Body of pancreas (tissue), 4 donors: ENCODE measurements at regions not wholly inside any gene's neighbourhood (a gene's known extent, or its start where the extent isn't known, plus 50 kb on each side); places are given as distances from the start of the nearest gene placed in this dataset.

ENCODE experiments used
- ATAC-seq: fragments of 150-250 bp; one replicate; pipeline ENCODE4 v1.9.1; 2016
- DNase-seq, 4 donors: peaks; one replicate each; pipeline ENCODE4 v3.0.0-alpha.2; 2019
- H3K27ac ChIP-seq, 4 donors: fragments of 200-600 bp; sonication (generic); 1 replicate in 3 of 4; 2 replicates in 1 of 4; pipeline versions ENCODE4 v1.5.1 to v1.6.1; 2016 to 2019; ENCODE audit warnings: mild to moderate bottlenecking in 1 of 4, mixed read lengths in 1 of 4, moderate library complexity in 1 of 4
- H3K27me3 ChIP-seq, 2 donors: fragments of 200-600 bp; sonication (generic); one replicate each; pipeline ENCODE4 v1.6.0; 2016; ENCODE audit warnings: mild to moderate bottlenecking in 1 of 2
- H3K36me3 ChIP-seq, 2 donors: fragments of 200-600 bp; sonication (generic); replicated peaks in 1 of 2; 2 replicates each; pipeline ENCODE4 v1.5.1; 2016; ENCODE audit warnings: low read depth in 2 of 2; ENCODE audit not compliant: insufficient read depth in 1 of 2
- H3K4me1 ChIP-seq: fragments of 200-600 bp; sonication (generic); one replicate; pipeline ENCODE4 v1.6.0; 2016
- H3K4me3 ChIP-seq, 2 donors: fragments of 200-600 bp; sonication (generic); 1 replicate in 1 of 2; 2 replicates in 1 of 2; pipeline ENCODE4 v1.5.1; 2016 to 2019
- H3K9me3 ChIP-seq, 3 donors: fragments of 200-600 bp; sonication (generic); 1 replicate in 2 of 3; 2 replicates in 1 of 3; pipeline ENCODE4 v1.5.1; 2016
- POLR2A ChIP-seq, 3 donors: fragments of 450-650 bp; IDR thresholded peaks; one replicate each; pipeline ENCODE4 v1.6.1; 2016; ENCODE audit warnings: antibody characterized with exemption in 3 of 3, mild to moderate bottlenecking in 2 of 3
- WGBS, 2 donors: methylation state at CpG; one replicate each; pipeline ENCODE4 v1.1.5; 2017; 5-methylcytosine and 5-hydroxymethylcytosine counted together
- intact Hi-C: fragments of 100-400 bp; cut with DNase I; formaldehyde crosslinking; loops from one replicate; pipeline ENCODE4 v1.15.1; 2023
- TF ChIP-seq, protein P1 (sequence below), 7 experiments: fragments of 450-650 bp in 4 of 7; fragments of 200-600 bp in 3 of 7; sonication (generic) in 3 of 7; IDR thresholded peaks; one replicate each; pipeline ENCODE4 v1.5.1; 2016 to 2019; ENCODE audit warnings: antibody characterized with exemption in 7 of 7

DNA sequence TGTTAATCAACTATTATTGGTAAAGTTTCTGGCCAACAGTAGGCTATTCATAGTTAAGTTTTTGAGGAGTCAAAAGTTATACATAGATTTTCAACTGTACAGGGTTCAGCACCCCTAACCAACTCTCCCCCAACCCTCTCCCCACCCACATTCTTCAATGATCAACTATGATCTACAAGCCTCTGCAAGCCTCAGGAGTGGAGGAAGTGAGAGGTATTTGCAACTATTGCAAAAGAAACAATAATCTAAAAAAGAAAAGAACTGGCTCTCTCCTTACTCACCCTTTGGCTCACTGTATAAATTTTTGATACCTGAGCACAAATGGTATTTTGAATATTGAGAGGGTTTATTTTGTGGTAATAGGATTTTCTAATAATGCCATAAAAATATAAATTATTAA, 179.8 kb downstream of the IPMK start:
- H3K4me1 ChIP-seq = no peaks in the 10 kb centered on the region
- H3K4me3 ChIP-seq = no peak overlapping the region
- ATAC-seq (no peak), DNase-seq (no peak)
- no peak for TF ChIP-seq POLR2A (IDR thresholded peaks at IDR 0.05)
- TF ChIP-seq, protein P1, sequence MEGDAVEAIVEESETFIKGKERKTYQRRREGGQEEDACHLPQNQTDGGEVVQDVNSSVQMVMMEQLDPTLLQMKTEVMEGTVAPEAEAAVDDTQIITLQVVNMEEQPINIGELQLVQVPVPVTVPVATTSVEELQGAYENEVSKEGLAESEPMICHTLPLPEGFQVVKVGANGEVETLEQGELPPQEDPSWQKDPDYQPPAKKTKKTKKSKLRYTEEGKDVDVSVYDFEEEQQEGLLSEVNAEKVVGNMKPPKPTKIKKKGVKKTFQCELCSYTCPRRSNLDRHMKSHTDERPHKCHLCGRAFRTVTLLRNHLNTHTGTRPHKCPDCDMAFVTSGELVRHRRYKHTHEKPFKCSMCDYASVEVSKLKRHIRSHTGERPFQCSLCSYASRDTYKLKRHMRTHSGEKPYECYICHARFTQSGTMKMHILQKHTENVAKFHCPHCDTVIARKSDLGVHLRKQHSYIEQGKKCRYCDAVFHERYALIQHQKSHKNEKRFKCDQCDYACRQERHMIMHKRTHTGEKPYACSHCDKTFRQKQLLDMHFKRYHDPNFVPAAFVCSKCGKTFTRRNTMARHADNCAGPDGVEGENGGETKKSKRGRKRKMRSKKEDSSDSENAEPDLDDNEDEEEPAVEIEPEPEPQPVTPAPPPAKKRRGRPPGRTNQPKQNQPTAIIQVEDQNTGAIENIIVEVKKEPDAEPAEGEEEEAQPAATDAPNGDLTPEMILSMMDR (IDR thresholded peaks at IDR 0.05) = no peak
- H3K9me3 ChIP-seq = no peaks in the 10 kb centered on the region
- no peak overlapping the region for H3K27ac ChIP-seq
- H3K36me3 ChIP-seq = no peaks in the 10 kb centered on the region
- no peaks in the 10 kb centered on the region for H3K27me3 ChIP-seq
- intact Hi-C loops = no loop called here

DNA sequence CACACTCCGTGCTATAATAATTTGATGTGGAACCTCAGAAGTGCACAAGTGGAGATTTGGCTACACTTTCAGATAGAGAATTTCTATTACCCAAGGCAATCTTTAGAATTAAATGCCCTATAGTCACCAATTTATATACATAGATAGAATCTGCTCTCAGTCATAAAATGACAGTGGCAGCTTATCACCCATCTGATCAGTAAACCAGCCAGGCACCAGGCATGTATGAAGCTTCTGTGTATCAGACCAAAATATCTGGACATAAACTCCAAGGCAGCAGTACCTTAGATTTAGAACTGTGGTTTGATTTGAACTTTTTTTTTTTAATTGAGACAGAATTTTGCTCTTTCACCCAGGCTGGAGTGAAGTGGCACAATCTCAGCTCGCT, 180.9 kb downstream of the IPMK start:
- Histone ChIP-seq H3K4me3 (no peak overlapping the region), H3K27me3 (no peaks in the 10 kb centered on the region), H3K36me3 (no peaks in the 10 kb centered on the region), H3K27ac (no peak overlapping the region), H3K4me1 (no peaks in the 10 kb centered on the region), H3K9me3 (no peaks in the 10 kb centered on the region)
- no peak for ATAC-seq
- DNase-seq = no peak
- WGBS, 2 donors = 95 to 98% methylated on average over 2 of the region's 2 CpGs
- no peak for TF ChIP-seq POLR2A (IDR thresholded peaks at IDR 0.05)
- TF ChIP-seq, protein P1 (IDR thresholded peaks at IDR 0.05) = no peak
- intact Hi-C loops = no loop called here

DNA sequence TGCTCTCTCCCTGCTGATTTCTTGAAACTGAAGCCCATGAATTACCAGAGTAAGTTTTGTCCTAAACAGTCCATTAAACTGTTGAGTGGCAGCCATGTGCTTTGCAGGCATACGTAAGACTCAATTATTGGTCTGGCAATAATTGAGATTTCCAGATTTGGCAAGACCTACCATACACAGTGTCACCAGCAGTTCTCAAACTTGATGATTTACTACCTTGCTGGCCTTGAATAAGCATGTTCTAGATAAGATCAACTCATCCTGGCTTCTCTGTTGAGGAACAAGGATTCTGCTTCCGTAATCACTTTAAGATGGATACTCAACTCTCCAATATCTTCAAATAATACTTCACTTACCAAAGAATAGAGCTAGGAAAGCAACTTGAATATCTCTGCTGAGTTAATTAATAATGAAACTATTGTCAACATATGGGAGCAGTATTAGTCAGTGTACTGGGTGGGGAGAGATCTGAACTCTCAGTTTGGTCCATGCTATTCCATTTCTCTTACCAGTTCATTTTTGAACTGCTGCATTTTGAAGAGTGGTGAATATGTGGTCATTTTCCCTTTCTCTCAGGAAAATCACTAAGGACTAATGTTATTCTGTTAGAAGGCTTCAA, 181.4 kb downstream of the IPMK start:
- 52 to 56% methylated on average over 2 of the region's 2 CpGs for WGBS, 2 donors

DNA sequence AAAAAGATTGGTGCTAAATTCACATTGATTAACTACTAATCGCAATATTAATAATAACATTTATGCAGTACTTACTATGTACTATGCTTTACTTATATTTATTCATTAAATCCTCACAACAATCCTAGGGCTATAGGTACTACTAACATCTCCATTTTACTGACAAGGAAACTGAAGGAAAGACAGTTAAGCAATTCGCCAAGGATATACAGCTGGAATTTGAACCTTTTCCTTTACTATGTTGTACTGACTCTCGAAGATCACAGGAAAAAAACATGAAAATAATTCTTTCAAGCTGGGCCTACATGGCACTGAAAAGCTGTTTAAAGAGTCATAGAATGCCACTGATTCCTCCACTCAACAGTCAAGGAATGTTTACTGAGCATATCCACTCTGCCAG, 185.4 kb downstream of the IPMK start:
- Histone ChIP-seq H3K9me3 (no peaks in the 10 kb centered on the region), H3K27me3 (no peaks in the 10 kb centered on the region), H3K4me3 (no peak overlapping the region), H3K4me1 (no peaks in the 10 kb centered on the region), H3K36me3 (no peaks in the 10 kb centered on the region), H3K27ac (no peak overlapping the region)
- TF ChIP-seq POLR2A (IDR thresholded peaks at IDR 0.05) = no peak
- TF ChIP-seq, protein P1 (IDR thresholded peaks at IDR 0.05) = no peak
- DNase-seq (no peak), ATAC-seq (no peak)
- 74 to 82% methylated on average over 3 of the region's 3 CpGs for WGBS, 2 donors
- intact Hi-C loops = no loop called here

More for the DNA sequence above, 181.4 kb downstream of the IPMK start:
- Histone ChIP-seq H3K27ac (no peak overlapping the region), H3K4me1 (no peaks in the 10 kb centered on the region), H3K36me3 (no peaks in the 10 kb centered on the region), H3K27me3 (no peaks in the 10 kb centered on the region), H3K9me3 (no peaks in the 10 kb centered on the region), H3K4me3 (no peak overlapping the region)
- no peak for DNase-seq
- no peak for ATAC-seq
- intact Hi-C loops = no loop called here
- TF ChIP-seq, protein P1 (IDR thresholded peaks at IDR 0.05) = no peak
- TF ChIP-seq POLR2A (IDR thresholded peaks at IDR 0.05) = no peak

DNA sequence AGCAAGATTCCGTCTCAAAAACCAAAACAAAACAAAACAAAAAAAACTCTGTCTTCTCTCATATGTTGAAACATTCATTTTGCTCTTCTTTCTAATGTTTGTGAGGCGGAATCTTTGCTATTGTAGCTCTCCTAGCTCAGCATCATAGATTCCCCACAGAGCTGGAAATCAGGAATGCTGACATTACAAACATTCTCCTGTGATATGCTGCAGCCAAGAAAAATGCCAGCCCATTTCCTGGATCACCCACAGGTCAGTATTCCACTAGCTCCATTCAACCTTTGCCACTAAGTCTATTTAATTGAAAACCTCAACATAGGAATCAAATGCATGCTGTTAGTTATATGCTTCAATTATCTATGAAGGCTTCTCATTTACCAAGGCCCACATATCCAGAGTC, 186.3 kb downstream of the IPMK start:
- no peak for ATAC-seq
- H3K27ac ChIP-seq = no peak overlapping the region
- no peaks in the 10 kb centered on the region for H3K9me3 ChIP-seq
- no peaks in the 10 kb centered on the region for H3K27me3 ChIP-seq
- intact Hi-C loops = no loop called here
- no peak overlapping the region for H3K4me3 ChIP-seq
- TF ChIP-seq, protein P1 (IDR thresholded peaks at IDR 0.05) = no peak
- no peak for TF ChIP-seq POLR2A (IDR thresholded peaks at IDR 0.05)
- H3K36me3 ChIP-seq = no peaks in the 10 kb centered on the region
- DNase-seq = no peak
- 20 to 35% methylated on average over 2 of the region's 2 CpGs for WGBS, 2 donors
- H3K4me1 ChIP-seq = no peaks in the 10 kb centered on the region
